NOMO-1 treated with DMSO at 0.1 percent for 48 hours (cell line): ENCODE measurements at regions not wholly inside any gene's neighbourhood (a gene's known extent, or its start where the extent isn't known, plus 50 kb on each side); places are given as distances from the start of the nearest gene placed in this dataset.

Experiments used
- DNase-seq: peaks from one replicate; lab custom pipeline; 2025; ENCODE audit not compliant: unreplicated experiment; lab: John Stamatoyannopoulos, UW

DNA sequence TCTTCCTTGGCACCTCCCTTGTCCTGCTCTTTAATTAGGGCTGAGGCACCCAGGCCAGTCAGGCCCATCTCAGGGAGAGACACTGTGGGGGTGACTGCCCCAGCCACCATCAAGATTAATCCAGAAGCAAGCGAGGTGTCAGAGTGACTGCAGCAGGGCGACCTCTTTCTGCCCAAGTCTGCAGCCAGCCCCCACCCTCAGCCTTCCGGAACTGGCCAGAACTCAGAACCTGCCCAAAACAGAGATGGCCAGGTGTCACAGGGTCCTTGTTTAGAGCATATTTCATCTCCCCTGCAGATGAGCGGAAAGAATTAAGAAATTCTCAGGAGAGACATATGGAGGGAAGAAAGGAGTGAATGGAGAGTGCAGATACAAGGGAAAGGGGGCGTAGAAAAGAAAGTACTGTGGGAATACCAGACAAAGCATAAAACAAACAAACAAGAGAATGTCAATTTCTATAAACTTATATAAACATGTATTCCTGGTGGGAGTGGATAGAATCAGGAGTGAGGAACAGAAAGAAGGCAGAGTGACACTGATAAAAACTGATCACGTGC, 188.8 kb upstream of the NRP1 start:
- DNase-seq, result no peak

DNA sequence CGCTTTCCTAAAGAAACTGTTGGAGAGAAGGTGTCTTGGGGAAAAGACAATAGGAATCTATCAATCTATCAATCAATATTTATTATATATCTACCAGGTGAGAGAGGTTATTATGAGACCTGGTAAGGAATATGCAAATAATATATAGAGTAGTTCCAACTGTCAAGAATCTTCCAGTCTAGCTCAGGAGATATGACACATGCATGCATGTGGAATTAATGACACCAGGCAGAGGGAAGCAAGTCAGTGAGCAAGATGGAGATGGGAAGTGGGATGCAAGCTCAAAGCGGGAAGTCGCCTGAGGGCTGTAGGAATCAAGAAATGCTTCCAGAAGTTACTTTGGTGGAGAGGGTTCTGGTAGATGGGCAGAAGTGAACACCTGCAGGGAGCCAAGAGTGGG, 187.4 kb upstream of the NRP1 start:
- DNase-seq, result no peak

DNA sequence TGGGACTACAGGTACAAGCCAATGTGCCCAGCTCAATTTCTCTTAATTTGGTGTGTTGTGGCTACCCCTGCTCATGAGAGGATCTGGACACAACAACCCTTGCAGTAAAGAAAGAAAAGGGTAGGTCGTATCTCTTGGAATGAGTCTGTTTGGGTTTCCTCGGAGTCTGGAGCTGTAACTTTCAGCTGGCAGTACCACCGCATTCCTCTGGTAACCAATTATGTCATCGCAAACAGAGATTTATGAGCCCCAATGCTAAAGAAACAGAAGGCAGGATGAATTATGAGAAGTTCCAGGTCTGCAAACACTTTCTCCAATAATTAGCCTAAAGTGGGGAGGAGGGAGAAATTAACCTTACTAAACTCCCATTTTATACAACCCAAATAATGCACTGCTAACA, 186.6 kb upstream of the NRP1 start:
- no peak for DNase-seq

DNA sequence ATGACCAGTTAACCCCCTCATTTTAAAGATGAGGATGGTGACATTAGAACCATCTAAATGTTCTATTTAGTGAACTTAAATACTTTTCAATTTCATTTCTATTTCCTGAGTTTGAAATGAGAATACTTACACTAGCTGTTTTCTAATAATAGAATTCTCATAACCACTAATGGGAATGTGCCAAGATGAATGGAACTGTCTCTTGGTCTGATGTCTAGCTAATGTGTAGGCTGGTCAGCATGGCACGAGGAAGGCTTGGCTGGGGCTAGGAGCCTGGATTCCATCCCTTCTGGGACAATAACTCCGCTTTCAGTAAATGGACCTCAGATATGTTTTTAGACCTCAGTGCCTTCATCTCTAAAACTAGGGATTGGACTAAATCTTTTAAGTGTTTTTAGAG, 185.8 kb upstream of the NRP1 start:
- no peak for DNase-seq

DNA sequence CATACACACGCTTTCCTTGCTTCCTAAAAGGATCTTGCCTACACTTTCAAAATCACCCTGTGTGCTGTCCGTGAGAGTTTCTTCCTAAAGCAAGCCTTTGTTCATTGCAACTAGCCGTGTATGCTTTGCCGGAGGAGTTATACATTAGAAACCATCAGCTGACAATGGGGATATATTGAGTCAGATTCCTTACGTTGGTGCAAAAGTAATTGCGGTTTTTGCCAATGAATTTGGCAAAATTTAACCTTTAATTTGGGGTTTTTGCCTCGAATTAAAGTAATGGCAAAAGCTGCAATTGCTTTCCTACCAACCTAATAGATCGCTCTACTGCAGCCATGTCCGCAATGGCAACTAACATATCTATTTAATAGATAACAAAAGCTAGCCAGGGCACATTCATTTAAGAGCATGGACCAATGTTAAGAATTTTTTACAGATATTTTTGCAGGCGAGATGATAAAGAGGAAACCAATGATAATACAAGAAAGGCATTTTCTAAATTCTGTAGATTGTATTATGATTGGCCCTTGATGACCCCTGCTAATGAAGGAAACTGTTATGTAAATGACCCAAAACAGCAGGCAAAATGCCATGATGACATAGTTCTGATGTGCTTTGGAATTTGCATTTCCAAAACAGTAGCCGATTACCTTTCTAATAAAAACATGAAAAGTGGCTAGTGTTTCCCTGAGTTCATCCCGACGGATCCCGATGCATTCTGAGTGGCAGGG, 184.8 kb upstream of the NRP1 start:
- no peak for DNase-seq

DNA sequence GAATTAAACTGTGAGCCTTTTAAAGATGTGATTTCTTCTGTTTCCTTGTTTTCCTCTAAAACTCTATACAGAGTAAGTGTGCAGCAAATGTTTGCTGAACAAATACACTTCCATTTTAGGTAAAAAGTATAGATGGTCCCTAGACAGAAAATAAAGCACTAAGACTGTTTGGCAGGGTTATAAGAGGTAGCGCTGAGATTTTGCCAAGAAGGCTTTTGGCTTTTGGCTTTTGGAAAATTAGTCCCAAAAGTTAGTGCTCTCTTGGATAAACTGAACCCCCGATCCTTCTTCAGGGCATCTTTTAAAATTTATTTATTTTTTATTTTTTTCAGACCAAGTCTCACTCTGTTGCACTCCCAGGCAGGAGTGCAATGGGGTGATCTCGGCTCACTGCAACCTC, 175.7 kb upstream of the NRP1 start:
- DNase-seq, result no peak

DNA sequence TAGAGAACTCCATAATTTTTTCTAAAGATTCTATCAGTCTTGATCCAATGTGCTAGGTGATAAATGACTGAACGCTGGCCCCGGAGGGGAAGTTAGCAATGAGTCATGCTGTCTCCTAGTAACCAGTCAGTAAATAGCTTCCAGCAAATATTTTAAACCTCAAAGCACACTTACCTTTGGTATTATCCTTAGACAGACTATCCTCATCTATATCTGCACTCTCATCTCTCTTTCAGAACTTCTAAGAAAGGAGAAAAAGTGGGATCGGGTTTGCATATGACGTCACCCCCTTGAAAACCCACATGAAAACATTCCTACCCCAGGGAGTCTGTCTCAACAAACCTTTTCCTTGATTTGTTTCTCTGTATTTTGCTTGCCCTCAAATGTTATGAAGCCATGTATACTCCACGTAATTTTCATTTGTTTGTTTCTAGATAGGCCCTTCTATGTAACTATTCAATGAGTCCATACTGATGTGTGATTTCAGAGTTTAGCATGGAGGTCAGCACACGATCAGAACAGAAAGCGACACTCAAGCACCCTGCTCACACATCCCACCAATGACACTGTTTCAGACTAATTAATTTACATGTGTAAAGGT, 174.9 kb upstream of the NRP1 start:
- peak; percentile 86 for DNase-seq

DNA sequence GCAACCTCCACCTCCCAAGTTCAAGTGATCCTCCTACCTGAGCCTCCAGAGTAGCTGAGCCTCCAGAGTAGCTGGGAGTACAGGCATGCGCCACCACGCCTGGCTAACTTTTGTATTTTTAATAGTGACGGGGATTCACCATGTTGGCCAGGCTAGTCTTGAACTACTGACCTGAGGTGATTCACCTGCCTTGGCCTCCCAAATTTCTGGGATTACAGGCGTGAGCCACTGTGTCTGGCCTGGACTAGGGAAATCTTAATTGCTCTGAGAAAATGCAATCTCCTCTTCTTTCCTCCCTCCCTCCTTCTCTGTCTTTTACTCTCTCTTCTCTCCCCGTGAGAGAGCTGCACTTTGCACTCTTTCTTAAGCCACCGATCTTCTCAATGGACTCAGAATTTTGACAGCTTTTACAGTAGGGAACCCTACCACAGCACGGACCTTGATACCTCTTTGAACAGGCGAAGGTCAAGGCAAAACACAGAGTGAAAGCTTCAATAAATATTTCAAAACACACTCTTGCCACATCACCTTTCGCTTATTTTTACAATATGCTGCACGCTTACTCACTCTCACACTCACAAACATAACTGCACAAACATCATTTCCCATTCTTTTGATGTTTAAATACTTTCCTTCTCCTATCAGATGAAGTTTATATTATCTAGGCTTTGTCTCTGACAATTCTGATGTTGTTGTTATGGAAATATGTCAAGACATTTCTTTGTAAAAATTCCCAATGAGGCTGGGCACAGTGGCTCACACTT, 173.4 kb upstream of the NRP1 start:
- DNase-seq, result peak; percentile 49

DNA sequence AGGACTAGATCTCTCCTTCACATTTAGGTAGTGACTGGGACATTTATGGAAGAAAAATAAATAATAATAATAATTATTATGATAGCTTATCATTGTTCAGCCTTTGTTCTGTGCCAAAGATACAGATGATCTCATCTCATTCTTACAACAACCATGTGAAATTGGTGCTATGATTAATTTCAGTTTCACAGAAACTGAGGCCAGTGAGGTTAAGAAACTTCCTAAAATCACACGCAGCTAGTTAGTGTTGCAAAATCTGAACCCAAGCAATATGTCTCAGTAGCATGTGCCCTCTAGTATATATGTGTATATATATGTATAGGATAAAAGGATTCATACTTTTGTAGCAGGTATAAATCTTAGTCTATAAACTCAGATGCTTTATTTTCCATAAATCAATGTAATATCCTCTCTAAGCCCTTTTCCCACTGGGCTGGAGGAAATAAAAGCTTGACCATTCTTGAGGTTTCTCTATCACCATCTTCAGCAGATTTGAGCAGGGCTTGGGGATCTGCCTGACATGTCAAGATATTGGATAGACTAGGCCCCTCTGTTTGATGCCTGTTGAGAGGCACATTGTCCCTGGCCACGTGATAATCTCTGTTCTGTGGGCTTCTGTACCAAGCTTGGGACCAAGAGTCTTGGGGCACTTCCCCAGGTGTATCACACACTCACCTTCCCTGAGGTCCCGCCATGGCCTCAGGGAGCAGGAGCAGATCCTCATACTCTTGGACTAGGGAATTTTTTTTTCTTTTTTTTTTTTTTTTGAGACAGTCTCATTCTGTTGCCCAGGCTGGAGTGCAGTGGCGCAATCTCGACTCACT, 172.6 kb upstream of the NRP1 start:
- peak; percentile 79 for DNase-seq

DNA sequence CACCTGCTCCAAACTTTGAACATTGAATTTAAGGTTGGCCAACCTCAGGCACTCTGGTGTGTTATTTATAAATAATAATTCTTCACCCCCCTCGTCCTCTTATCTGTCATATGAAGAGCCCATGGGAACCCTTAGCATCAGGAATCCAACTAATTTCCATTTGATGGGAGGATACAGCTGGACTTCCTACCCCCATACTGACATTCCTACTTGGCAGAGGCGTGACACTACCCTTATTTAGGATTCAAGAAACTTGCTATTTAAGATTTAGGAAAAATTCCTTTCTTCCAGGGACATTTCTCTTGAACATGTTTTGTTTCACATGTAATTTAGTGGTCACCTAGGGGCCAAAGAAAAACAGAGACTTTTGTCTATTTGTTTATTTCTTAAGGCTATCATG, 171.9 kb upstream of the NRP1 start:
- DNase-seq, result no peak

DNA sequence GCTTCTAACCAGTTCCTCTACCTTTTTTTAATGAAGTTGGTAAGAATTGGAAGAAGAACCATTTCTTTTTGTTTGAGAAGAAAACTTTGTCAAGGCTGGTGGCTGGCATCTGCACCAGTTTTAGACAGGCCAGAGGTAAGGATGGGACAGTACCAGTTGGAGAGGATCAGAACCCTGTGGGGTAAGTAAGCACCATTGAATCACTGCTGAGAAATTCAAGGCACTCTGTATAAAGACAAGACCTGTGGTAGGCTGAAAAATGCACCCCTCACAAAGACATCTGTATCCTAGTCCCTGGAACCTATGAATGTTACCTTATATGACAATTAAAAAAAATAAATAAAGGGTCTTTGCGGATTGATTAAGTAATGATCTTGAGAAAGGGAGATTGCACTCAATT, 166.7 kb upstream of the NRP1 start:
- no peak for DNase-seq

DNA sequence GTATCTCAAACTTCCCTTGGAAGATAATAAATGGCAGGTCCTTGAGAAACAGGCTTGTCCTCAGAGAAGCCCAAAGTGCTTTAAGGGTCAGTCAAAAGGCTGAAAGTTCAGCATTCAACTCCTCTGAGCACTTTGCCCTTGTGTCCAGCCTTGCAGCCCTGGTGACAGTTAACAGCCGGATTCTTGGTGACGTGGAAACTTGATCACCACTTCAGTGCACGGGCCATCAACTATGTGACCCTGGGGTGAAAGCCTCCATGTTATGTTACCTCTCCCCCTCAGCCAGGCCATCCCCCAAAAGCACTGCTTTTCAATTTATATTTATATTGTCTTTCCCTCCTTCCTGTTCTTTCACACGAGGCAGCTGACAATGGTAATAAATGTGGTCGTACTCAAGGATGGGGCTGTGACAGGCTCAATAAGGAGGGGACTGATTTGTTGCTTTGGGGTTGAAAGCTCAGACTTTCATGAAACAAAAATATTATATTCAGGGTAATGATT, 164.0 kb upstream of the NRP1 start:
- DNase-seq, result no peak

DNA sequence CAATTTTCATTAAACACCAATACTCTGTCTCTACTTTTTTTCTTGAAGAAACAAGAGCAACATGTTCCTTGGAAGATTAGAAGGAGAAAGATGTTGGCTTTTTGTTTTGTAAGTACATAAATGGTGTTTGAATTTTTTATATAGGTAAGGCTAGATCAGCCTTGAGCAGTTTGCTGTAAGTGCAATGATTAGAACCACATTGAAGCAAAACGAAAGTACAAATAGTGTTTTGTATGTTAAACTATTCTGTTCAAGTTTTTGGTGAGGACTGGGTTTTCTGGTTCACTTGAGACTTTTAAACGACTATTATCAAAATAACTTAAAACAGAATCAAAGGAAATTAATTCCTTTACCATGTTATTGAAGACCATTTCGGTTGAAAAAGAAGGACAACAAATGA, 162.9 kb upstream of the NRP1 start:
- DNase-seq, result no peak

DNA sequence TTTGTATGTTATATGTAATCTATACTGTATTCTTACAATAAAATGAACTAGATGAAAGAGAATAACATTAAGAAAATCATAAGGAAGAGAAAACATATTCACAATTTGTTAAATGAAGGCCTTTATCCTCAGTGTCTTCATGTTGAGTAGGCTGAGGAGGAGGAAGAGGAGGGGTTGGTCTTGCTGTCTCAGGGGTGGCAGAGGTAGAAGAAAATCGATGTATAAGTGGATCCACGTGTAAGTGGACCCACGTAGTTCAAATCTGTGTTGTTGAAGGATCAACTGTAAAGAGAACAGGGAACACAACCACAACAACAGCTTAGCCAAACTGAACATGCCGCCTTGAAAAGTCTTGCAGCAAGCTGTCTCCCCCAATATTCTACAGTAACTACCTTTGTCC, 161.6 kb upstream of the NRP1 start:
- no peak for DNase-seq

DNA sequence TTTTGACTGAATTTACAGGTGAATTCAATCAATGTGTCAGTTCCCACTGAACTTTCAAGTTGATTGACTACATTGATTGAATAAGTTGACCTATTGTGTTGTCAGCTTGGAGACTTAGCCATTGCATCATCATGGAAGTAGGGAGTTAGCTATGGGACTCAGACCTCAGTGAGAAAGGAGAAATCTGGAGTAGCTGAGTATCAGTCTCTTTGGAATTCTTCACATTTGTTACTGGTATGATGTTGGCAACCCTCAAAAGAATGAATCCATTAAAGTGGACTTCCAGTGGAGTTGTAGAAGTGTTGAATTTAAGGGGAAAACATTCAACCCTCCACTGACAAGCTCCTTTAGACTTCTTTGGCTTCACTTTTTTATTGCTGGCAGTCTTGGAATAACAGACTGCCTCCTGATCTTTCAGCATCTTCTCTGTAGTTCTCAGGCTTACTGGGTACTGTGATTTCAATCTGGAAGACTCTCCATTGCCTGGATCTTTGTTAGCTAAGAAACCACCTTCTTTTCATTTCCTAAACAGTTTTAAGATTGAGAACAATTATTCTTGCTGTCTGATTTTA, 160.3 kb upstream of the NRP1 start:
- no peak for DNase-seq

DNA sequence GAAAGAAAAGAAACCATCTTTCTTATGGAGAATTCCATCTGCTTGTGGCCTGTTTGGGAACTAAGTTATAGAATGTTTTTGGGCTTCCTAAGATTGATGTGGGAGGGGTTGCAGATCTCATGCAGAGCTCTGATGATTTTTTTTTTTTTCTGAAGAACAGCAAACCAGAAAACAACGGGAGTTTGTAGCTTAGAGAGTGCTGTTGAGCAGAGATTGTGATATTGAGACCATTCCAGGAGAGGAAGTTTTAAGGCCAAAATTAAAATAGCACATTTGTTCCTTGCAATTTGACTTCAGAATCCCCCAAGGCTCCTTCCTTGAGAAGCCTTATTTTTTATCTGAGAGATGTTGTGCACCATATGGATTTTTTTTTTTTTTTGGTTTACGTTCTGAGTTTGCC, 159.5 kb upstream of the NRP1 start:
- no peak for DNase-seq

DNA sequence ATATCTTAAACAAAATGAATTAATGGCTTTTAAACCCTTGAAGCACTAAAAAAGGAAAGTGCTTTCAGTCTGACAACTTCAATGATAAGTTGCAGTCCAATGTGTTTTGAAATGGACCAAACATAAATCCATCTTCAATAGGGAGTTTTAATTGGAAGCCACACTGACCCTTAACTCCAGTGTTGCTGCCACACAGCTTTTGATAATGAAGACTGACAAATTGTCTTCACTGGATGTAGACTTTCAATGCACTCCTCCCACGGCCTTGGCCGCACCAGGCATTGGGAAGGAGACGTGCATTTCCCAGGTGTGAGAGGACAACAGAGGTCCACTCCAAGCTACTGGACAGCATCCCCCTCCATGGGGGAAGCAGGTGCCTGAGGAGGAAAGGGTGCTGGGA, 159.0 kb upstream of the NRP1 start:
- DNase-seq, result no peak

DNA sequence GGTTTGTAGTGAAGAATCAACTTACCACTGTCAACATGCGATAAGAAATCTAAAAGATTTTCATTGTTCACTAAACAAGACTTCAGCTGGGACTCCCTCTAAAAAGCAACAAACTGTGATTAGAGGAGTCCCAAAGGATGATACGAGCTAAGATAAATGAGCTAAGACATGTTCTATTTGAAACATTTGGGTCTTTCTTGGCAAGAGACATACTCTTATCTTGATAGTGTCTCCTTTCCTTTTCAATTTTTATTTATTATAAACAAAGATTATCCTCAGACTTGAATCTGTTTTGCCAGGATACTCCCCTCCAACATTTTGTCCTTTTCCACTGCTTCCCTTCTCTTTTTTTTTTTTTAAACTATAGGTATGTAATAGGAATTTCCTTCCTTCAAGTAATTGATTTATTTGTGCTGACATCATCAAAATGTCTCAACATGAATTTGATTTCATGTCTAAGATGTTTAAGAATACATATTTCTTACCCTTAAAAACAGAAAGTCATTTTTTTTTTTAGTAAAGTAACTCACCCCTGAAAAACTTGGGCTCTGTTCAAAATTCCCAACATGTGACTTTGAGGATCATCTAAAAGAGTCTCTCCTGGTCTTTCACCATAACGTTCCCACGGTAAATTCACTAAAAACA, 158.4 kb upstream of the NRP1 start:
- DNase-seq, result no peak

DNA sequence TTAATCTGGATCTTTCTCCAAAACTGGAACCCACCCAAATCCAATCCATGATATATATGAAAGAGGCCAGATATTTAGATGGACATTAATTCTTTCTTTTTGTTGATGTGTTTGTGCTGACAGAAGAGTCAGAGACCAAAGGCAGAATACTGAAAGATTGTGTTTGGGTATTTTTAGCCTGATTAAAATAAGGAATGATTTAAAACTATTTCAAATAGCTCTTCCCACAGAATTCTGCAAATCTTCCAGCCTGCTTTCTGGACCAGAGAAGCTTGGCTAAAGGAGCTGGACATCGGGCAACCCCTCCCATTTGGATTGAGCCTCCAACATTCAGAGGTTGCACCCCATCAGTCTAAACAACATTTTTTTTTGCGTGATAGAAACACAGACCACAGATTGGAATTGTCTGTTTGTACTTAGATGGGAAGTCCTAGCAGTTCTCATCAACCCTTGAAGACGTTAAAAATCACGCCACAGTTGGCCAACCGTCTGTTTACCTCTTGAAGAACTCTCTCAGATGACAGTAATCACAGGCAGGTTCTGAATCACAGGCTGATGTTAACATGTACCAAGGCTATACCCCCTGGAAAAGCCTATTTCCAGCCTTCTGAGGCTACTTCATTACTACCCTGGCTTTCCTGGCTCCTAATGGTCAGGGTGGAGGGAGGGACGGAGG, 155.2 kb upstream of the NRP1 start:
- no peak for DNase-seq
